GM18511 (cell line): ENCODE measurements at regions not wholly inside any gene's neighbourhood (a gene's known extent, or its start where the extent isn't known, plus 50 kb on each side); places are given as distances from the start of the nearest gene placed in this dataset.
"Not testable (repeated sequence)": the region's sequence is repeated elsewhere in the genome, so short reads cannot be mapped to it uniquely, and the experiment has no call there.

Experiments
- ATAC-seq: cut with Tn5 transposase; IDR thresholded peaks from one replicate; pipeline ENCODE4 v1.9.1; 2021; ENCODE audit warnings: mild to moderate bottlenecking, moderate library complexity; ENCODE audit not compliant: unreplicated experiment

DNA sequence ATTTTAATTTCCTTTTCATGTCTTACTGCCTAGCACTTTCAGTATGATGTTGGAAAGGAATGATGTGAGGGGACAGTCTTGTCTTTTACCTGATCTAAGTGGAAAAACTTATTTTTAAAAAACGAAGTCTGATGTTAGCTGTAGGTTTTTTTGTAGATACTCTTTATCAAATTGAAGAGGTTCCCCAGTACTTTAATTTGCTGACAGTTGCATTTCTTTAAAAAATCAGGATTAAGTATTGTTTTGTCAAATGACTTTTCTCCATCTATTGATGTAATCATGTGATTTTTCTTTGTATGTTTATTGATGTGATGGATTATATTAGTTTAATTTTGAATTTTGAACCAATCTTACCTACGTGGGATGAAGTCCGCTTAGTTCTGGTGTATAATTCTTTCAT is 568.4 kb upstream of the AGA start:
- no peak for ATAC-seq

DNA sequence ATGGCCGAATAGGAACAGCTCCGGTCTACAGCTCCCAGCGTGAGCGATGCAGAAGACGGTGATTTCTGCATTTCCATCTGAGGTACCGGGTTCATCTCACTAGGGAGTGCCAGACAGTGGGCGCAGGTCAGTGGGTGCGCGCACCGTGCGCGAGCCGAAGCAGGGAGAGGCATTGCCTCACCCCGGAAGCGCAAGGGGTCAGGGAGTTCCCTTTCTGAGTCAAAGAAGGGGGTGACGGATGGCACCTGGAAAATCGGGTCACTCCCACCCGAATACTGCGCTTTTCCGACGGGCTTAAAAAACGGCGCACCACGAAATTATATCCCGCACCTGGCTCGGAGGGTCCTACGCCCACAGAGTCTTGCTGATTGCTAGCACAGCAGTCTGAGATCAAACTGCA is 572.8 kb upstream of the AGA start:
- ATAC-seq = not testable (repeated sequence)

GRCh38 chr4:178026999-178027398 is 584.8 kb upstream of the AGA start:
- no peak for ATAC-seq

DNA sequence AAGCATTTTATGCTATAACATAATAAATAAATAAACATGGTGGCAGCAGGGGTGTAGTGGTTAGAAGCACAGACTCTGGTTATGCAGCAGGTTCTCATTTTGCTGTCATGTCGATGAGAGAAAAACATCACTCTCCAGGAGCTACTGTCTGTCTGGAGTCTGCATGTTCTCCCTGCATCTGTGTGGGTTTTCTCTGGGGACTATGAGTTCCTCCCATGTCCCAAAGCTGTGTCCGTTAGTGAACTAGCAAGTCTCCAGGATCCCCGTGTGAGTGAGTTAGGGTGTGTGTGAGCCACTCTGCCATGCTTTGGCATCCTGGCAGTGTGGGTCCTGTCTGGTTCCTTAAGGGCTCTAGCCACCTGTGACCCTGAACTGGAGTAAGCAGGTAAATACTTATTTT is 585.6 kb upstream of the AGA start:
- no peak for ATAC-seq

- no peak for ATAC-seq
Measured at GRCh38 chr4:178028481-178028880, 586.2 kb upstream of the AGA start.

DNA sequence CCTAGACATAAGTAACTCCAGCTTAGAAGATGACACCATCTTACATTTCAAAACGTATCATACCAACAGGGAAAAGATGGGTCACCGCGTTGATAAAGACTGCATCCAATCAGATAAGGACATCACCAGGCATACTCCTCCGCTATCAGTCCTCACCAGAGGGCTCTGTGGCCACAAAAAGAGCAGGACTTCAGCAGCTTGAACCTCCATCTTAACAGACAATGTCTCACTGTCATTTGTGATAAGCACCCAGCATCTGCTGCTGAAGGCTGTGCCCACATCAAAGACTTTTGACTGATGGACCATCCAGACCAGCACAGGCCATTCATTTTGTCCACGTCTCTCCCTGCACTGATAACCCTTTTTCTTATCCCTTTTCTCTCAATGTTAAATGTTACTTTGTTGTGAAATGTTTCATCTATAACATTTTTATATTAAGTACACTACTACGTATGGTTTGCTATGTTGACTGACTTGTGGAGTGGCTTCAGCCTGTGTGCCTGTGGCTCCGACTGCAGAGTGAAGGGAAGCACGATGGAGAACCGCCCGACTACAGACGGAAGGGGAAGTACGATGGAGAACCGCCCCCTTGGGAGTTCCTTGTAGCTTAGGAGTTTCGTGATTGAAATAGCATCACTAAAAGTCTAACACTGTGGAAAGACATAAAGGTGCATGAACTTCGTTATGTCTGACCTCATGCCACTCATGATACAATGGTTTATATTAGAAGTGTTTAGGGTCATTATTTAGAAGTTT is 595.4 kb upstream of the AGA start:
- no peak for ATAC-seq

- ATAC-seq = no peak
Measured at GRCh38 chr4:178056996-178057395, 614.8 kb upstream of the AGA start.

GRCh38 chr4:178063568-178063967 is 621.3 kb upstream of the AGA start:
- no peak for ATAC-seq

DNA sequence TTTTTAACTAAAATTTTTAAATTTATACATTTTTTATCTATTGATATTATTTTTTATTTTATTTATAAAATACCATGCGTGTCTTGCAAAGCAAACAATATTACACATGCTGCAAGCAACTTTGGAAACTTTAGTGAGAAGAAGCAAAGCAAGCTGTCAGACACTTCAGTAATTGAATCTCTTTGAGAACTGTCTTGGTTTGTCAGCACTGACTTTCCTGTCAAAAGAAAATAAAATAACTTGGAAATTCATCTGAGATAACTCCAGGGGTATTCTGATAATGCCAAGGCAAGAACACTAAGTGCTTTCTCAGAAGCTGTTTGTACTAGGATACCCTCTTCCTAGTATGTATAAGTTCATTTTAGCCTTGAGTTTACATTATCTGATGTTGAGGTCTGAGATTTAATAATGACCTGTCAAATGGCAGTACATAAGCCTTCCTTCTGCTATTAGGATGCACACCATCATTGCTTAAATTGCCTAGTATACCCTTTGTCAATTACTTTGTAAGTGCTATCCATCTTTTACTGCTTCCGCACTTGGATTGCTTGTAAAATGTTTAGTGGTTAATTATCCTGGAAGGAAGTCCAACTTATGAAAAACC is 624.2 kb upstream of the AGA start:
- no peak for ATAC-seq

- ATAC-seq = no peak
Measured at GRCh38 chr4:178068136-178068535, 625.9 kb upstream of the AGA start.

GRCh38 chr4:178070163-178070562 is 627.9 kb upstream of the AGA start:
- no peak for ATAC-seq

- ATAC-seq = no peak
Measured at GRCh38 chr4:178080312-178080711, 638.1 kb upstream of the AGA start.

DNA sequence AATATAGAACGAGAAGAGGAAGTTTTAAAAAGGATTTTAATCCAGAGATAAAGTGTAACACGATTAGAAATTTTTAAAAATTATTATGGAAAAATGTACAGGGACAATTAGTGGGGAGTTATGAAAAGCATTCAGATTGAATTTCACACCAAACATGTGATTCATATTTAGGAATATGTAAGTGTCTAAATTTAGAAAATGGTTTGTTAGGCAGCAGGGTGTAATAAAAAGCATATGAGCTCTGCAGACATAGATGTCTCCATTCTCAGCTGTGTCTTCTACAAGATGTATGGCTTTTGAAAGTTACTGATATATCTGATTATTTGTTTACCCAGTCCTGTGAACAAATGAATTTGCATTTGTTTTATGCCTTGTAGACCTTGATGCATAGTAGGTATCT is 638.9 kb upstream of the AGA start:
- ATAC-seq = no peak

GRCh38 chr4:178081896-178082295 is 639.7 kb upstream of the AGA start:
- no peak for ATAC-seq

DNA sequence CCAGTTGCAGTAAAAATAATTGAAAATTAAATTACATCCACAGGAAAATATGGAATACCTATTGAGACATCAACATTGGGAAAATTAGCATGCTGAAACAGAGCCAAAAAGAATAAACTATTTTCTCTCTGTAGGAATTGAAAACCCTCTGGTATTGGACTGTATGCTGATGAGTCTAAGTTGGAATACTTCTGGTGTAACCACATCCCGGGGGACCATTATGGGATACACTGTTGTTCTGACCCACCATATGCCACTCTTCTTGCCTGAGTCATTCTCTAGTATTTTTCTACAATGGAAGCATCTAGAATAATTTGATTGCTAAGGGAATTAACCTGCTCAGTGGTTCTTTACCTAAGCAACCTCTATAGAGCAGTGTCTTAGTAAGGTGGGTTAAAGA is 640.7 kb upstream of the AGA start:
- ATAC-seq = no peak

GRCh38 chr4:178083968-178084367 is 641.7 kb upstream of the AGA start:
- ATAC-seq = no peak

DNA sequence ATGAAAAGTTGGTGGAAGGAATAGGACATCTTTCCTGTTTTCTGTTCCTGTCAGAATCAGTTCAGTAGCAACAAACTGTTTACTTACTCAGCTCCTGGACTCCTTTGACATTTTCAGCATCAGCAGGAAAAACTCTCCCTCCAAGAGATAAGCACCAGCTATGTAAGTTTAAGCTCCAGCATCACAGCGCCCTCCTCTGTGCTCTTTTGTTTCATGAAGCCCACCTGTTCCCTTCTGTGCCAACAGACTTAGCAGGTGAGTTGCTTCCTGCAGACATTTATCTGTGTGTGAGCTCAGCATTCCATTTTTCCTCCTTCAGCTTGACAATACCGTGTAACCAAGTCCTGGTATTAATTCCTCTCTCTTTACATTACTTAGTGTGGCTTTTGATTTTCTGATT is 644.1 kb upstream of the AGA start:
- ATAC-seq = no peak

- no peak for ATAC-seq
Measured at GRCh38 chr4:178090640-178091411, 648.6 kb upstream of the AGA start.

DNA sequence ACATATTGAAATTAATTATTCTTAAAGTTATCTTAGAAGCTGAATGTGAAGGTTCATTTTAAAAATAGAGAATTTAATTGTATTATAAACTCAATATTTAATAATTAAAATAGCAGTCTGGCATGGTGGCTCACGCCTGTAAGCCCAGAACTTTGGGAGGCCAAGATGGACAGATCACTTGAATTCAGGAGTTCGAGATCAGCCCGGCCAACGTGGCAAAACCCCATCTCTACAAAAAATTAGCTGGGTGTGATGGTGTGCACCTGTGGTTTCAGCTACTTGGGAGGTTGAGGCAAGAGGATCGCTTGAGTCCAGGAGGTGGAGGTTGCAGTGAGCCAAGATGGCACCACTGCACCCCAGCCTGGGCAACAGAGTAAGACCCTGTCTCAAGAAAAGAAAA is 659.9 kb upstream of the AGA start:
- ATAC-seq = no peak

DNA sequence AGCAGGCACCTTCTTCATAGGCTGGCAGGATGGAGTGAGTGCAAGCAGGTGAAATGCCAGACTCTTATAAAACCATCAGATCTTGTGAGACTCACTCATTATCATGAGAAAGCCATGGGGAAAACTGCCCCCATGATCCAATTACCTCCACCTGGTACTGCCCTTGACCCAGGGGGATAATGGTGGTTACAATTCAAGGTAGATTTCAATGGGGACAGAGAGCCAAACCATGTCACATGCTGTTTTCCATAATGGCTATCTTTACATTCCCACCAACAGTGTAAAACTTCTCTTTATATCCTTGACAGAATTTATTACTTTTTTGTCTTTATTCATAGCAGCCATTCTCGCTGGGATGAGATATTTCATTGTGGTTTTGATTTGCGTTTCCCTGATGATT is 663.0 kb upstream of the AGA start:
- no peak for ATAC-seq

GRCh38 chr4:178136736-178137345 is 694.6 kb upstream of the AGA start:
- no peak for ATAC-seq
